ENCODE measurements at regions not wholly inside any gene's neighbourhood (a gene's known extent, or its start where the extent isn't known, plus 50 kb on each side); places are given as distances from the start of the nearest gene placed in this dataset.
"Not testable (repeated sequence)": the region's sequence is repeated elsewhere in the genome, so short reads cannot be mapped to it uniquely, and the experiment has no call there.

GRCh38 chr13:111493468-111493867, 173.0 kb downstream of the TEX29 start:
- Histone ChIP-seq H3K79me2 (ENCODE audit: low read depth) (no peaks in the 10 kb centered on the region), H3K4me2 (no peak overlapping the region), H3K36me3 (ENCODE audit: low read depth) (no peaks in the 10 kb centered on the region), H3K4me1 (replicated peaks; ENCODE audit: insufficient read depth) (no peaks in the 10 kb centered on the region), H2AFZ (no peak overlapping the region), H3K4me3 (no peak overlapping the region), H4K20me1 (ENCODE audit: insufficient read depth) (no peaks in the 10 kb centered on the region), H3K9me2 (ENCODE audit: insufficient read depth) (no peaks in the 10 kb centered on the region), H3F3A (ENCODE audit: insufficient read depth, low read depth) (no peaks in the 10 kb centered on the region), H3K9me3 (ENCODE audit: insufficient read depth, low read depth) (0 out of 2 replicates have a peak, but pooled peaks cover 3% of the 10 kb centered on the region), H3K27me3 (ENCODE audit: insufficient read depth, low read depth) (peaks cover 72% of the 10 kb centered on the region), H3K27ac (no peak overlapping the region)
- DNase-seq = no peak
- intact Hi-C loops (cut with micrococcal nuclease; ENCODE audit: unreplicated experiment) = no loop called here
- no TSS peak for BruUV-seq (replicated peaks)
- CTCF ChIA-PET = no interaction called here
- TF ChIP-seq CTCF (conservative IDR thresholded peaks at IDR 0.05) (no peak), EZH2 (IDR thresholded peaks at IDR 0.05; ENCODE audit: low read depth) (no peak)
- POLR2A ChIA-PET (ENCODE audit: unreplicated experiment) = no interaction called here

DNA sequence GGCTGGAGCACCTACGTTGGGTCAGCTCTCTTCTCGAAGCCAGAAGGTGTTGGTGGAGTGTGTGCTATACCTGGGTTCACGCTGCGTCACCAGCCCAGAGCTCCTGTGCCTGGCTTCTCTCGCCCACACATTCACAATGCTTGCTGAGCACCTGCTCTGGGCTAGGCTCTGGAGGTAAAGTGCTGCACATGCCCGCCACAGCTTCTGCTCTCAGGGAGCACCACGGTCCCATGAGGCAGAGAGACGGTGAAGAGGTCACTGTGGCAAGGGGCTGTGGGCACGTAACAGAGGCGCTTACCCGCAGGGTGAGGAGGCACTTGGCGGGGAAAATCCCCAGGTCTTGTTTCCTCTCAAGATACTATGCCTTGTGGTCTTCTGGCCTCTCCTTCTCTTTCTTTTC, 174.2 kb downstream of the TEX29 start:
- POLR2A ChIA-PET (ENCODE audit: unreplicated experiment) = no interaction called here
- H3K9me3 ChIP-seq (ENCODE audit: insufficient read depth, low read depth) = 0 out of 2 replicates have a peak, but pooled peaks cover 3% of the 10 kb centered on the region
- H3K79me2 ChIP-seq (ENCODE audit: low read depth) = no peaks in the 10 kb centered on the region
- H2AFZ ChIP-seq = no peak overlapping the region
- no peak overlapping the region for H3K4me3 ChIP-seq
- no peaks in the 10 kb centered on the region for H3F3A ChIP-seq (ENCODE audit: insufficient read depth, low read depth)
- no peak for TF ChIP-seq EZH2 (IDR thresholded peaks at IDR 0.05; ENCODE audit: low read depth)
- TF ChIP-seq CTCF (conservative IDR thresholded peaks at IDR 0.05) = no peak
- intact Hi-C loops (cut with micrococcal nuclease; ENCODE audit: unreplicated experiment) = no loop called here
- BruUV-seq (replicated peaks) = no TSS peak
- peaks cover 60% of the 10 kb centered on the region for H3K27me3 ChIP-seq (ENCODE audit: insufficient read depth, low read depth)
- CTCF ChIA-PET = no interaction called here
- no peaks in the 10 kb centered on the region for H3K9me2 ChIP-seq (ENCODE audit: insufficient read depth)
- no peaks in the 10 kb centered on the region for H3K36me3 ChIP-seq (ENCODE audit: low read depth)
- no peak overlapping the region for H3K27ac ChIP-seq
- H4K20me1 ChIP-seq (ENCODE audit: insufficient read depth) = no peaks in the 10 kb centered on the region
- no peak for DNase-seq
- no peak overlapping the region for H3K4me2 ChIP-seq
- H3K4me1 ChIP-seq (replicated peaks; ENCODE audit: insufficient read depth) = no peaks in the 10 kb centered on the region

- intact Hi-C loops (cut with micrococcal nuclease; ENCODE audit: unreplicated experiment); H3K9me3 ChIP-seq (ENCODE audit: insufficient read depth, low read depth); H3K36me3 ChIP-seq (ENCODE audit: low read depth); DNase-seq; CTCF ChIA-PET; H2AFZ ChIP-seq; H4K20me1 ChIP-seq (ENCODE audit: insufficient read depth); H3K4me3 ChIP-seq; H3K4me1 ChIP-seq (replicated peaks; ENCODE audit: insufficient read depth); H3F3A ChIP-seq (ENCODE audit: insufficient read depth, low read depth); H3K4me2 ChIP-seq; BruUV-seq (replicated peaks); H3K79me2 ChIP-seq (ENCODE audit: low read depth); POLR2A ChIA-PET (ENCODE audit: unreplicated experiment); H3K27ac ChIP-seq; H3K9me2 ChIP-seq (ENCODE audit: insufficient read depth): not testable (repeated sequence)
- H3K27me3 ChIP-seq (ENCODE audit: insufficient read depth, low read depth) = peaks cover 60% of the 10 kb centered on the region
Measured at GRCh38 chr13:111501596-111502535, 181.4 kb downstream of the TEX29 start.

Data from PC-9 (cell line).